Stimulated activated CD8-positive, alpha-beta memory T cell treated with anti-CD3 and anti-CD28 coated beads, Interleukin-2, amount 100 ng/mL, for 1 hour (primary cell): ENCODE measurements at regions not wholly inside any gene's neighbourhood (a gene's known extent, or its start where the extent isn't known, plus 50 kb on each side); places are given as distances from the start of the nearest gene placed in this dataset.

ENCODE experiments used
- DNase-seq, 2 donors: peaks; one replicate each; pipeline ENCODE4 v3.0.0-alpha.2; 2020; ENCODE audit warnings: low read depth in 2 of 2

- no peak for DNase-seq
Measured at GRCh38 chr9:81193362-81194339, 495.7 kb downstream of the TLE1 start.

- no peak for DNase-seq
Measured at GRCh38 chr9:81191222-81191621, 498.1 kb downstream of the TLE1 start.

- DNase-seq: no peak
Measured at GRCh38 chr9:81190659-81191058, 498.7 kb downstream of the TLE1 start.

GRCh38 chr9:81183761-81184160 is 505.6 kb downstream of the TLE1 start:
- DNase-seq: no peak

GRCh38 chr9:81182431-81182830 is 506.9 kb downstream of the TLE1 start:
- DNase-seq: no peak

GRCh38 chr9:81174023-81174422 is 515.3 kb downstream of the TLE1 start:
- no peak for DNase-seq

GRCh38 chr9:81171689-81172088 is 517.7 kb downstream of the TLE1 start:
- no peak for DNase-seq

GRCh38 chr9:81162361-81162760 is 527.0 kb downstream of the TLE1 start:
- DNase-seq: no peak

GRCh38 chr9:81156381-81156780 is 533.0 kb downstream of the TLE1 start:
- DNase-seq: no peak

GRCh38 chr9:81150016-81150625 is 539.2 kb downstream of the TLE1 start:
- no peak for DNase-seq

- DNase-seq: no peak
Measured at GRCh38 chr9:81146684-81147337, 542.5 kb downstream of the TLE1 start.

GRCh38 chr9:81146241-81146640 is 543.1 kb downstream of the TLE1 start:
- DNase-seq: no peak

- no peak for DNase-seq
Measured at GRCh38 chr9:81145331-81145963, 543.9 kb downstream of the TLE1 start.

GRCh38 chr9:81141961-81142360 is 547.4 kb downstream of the TLE1 start:
- DNase-seq: no peak

- DNase-seq: no peak
Measured at GRCh38 chr9:81137976-81138568, 551.3 kb downstream of the TLE1 start.

GRCh38 chr9:81132796-81133195 is 556.6 kb downstream of the TLE1 start:
- no peak for DNase-seq

- DNase-seq: no peak
Measured at GRCh38 chr9:81132318-81132717, 557.0 kb downstream of the TLE1 start.

GRCh38 chr9:81128701-81129100 is 560.6 kb downstream of the TLE1 start:
- no peak for DNase-seq

- no peak for DNase-seq
Measured at GRCh38 chr9:81125446-81126092, 563.8 kb downstream of the TLE1 start.

- DNase-seq: no peak
Measured at GRCh38 chr9:81123526-81123925, 565.8 kb downstream of the TLE1 start.

- DNase-seq: no peak
Measured at GRCh38 chr9:81122749-81123148, 566.6 kb downstream of the TLE1 start.
